NCI-H526 (cell line): ENCODE measurements at regions not wholly inside any gene's neighbourhood (a gene's known extent, or its start where the extent isn't known, plus 50 kb on each side); places are given as distances from the start of the nearest gene placed in this dataset.
A peak's percentile ranks its signal among the peaks of the same experiment; 100 is the strongest.

Experiments used
- DNase-seq, 2 experiments: peaks; one replicate each; lab custom pipeline; 2025; lab: John Stamatoyannopoulos, UW

GRCh38 chr19:30171138-30171635 lies 201.0 kb upstream of the ZNF536 start:
- no peak for DNase-seq

DNA sequence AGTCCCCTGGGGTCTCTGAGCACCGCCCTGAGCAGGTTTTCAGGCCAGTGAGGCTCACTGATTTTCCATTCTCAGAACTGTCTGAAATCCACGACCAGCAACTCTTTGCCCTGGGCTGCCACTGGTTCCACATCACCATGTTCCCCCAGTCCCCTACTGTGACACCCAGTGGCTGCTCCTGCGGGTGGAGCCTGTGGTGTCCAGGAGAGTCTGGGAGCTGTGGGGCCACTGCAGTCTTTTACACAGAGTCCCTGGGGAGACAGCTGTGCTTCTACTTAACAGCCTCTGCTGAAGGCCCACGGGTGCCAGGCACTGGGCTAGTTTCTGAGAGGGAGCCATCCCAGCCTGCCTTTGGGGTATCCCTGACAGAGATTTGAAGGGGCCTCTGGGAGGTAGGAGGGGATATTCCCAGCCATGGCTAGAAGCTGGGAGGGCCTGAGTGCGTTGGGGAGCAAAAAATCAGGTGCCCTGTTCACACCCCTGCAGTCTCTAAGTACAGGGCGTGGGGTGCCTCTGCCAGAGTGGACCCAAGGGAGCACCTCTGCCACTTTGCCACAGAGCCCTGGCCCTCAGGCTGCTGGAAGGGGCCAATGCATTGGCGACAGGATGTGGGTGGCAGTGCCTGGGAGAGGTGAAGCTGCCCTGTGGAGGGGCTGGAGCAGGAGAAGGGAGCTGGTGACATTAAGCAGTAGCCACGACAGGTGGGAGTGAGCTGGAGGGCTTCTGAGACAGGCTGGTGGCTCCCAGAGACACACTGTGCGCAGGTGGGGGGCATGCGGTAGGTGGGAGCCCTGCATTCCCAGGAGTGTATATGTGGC lies 200.2 kb upstream of the ZNF536 start:
- peak in 1 of 2 experiments; percentile 23 for DNase-seq

DNA sequence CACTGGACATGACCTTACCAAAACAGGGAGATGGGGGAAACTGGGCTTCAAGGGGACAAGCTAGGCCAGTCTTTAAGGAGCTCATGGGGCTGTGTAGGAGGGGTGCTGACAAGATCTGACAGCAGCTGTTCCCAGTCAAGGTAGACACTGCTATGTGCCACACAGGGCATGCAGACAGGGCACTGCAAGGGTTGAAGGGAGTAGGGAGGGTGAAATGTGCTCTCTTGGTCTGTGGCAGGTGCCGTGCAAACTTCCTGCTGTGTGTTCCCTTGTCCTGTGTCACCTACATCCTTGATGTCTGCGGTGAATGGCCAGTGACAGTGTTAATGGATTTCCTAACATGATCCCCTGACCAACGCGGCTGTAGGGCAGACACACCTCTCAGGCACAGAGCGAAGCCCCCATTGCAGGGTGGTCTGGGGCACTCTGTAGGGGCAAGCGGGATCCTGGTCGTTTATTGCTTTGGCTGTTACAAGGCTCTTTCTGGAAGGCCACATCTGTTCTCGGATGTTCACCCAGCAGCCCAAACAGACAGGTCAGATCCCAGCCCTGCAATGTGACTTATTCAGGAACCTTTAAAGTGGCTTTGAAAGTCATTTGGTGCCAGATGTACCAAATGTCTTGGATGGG lies 199.5 kb upstream of the ZNF536 start:
- DNase-seq, result no peak

DNA sequence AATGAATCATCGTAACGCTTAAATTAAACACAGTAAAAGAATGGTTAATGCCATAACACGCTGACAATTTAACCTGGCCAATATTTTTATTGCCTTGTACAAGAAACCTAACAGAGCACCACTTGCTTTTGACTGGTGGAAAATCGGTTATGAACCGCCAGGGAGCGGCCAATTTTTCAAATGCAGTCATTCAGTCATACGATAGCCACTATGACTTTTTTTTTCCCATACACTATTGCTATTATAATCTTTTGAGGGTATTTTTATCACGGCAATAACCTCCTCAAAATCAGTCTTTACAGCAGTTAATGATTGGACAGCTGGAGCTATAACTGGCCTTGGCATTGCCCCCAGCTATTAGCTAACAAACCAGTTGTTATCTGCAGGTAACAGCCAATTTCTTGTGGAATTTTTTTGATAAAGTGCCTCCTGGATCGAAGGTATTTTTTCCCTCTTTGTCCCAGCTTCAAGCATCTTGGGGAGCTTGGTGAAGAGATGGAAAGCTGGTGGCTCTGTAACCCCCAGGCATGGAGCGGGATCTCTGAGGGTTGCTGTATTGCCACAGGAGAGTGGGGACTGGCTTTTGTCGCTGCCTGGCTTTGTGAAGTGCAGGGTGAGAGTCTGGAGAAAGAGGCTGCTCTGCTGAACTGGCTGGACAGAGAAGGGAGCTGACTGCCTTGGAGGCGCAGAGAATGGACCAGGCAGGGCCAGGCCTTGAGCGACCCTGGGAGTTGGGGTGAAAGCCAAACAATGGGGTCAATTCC lies 198.4 kb upstream of the ZNF536 start:
- no peak for DNase-seq

- DNase-seq, result peak in 1 of 2 experiments; percentile 50
Measured at GRCh38 chr19:30174357-30174645, 197.9 kb upstream of the ZNF536 start.

DNA sequence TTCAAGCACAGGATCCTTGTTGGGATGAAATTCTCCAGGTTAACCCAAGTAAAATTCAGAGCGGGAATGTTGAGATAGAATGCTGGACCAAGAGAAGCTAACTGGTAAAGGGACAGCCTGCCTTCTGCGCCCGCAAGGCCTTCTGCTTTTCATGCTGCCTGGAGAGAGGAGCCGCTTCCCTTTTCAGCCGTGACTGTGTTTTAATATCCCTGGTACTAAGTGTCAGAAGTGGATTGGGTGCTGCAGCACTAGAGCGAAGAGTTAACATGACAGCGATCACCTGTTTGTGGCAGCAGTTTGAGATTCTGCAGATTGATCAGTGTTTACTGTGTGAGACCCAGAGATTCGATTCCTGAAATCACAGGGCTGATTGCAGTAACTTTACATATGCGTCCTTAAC lies 197.4 kb upstream of the ZNF536 start:
- DNase-seq, result no peak

DNA sequence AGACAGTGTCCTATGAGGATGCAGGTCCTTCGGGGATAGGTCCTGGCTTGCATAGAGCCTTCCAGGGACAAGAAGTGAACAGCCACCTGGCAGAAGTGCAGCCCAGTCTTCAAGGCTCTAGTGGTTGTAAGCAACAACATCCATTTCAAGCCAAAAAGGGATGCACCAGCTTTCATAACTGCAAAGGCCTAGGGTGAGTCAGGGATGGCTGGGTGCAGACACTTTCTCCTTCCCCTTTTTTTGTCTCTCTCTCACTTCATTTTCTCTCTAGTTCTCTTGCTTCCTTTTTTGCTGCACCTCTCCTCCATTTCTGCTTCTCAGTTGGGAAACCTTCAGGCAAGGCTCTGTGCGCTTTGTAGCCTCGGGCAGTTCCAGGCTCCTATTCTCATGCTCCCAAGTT lies 196.2 kb upstream of the ZNF536 start:
- DNase-seq, result no peak

- DNase-seq, result no peak
Measured at GRCh38 chr19:30178721-30179402, 193.3 kb upstream of the ZNF536 start.

DNA sequence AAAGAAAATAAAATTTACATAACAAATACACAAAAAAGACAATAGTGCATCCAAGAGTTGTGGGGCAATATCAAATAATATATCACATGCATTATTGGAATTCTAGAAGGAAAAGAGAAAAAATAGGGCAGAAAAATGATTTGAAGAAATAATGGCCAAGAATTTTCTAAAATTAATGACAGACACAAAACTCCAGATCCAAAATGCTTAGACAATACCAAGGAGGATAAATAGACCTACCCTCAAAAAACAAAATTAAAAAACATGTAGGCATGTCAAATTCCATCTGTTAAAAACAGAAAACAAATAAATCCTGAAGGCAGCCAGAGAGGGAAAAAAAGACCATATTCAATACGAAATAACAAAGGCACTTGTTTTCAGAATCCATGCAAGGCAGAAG lies 191.5 kb upstream of the ZNF536 start:
- DNase-seq, result no peak

GRCh38 chr19:30183807-30184490 lies 188.2 kb upstream of the ZNF536 start:
- no peak for DNase-seq

DNA sequence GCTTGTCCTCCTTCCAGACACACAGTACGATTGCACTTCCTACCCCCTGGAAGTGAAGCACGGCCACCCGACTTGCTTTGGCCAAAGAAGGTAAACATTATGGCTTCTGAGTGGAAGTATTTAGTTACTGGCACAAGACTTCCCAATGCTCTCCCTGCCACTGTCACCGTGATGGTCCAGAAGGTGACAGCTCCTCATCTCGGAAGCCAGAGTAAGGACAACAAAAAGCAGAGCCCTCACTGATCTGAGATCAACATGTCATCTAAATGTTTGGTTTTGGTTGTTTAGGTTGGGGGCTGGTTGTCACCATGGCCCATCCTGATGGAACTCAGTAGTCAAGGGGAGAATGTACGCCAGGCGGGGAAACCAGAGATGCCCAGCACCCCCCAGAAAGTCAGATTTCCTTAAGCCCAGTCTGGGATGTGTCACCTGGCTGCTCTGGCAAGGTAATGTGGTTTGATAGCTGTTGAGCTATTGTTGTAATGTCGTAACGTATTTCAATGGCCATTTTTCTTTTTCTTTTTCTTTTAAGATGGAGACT lies 170.1 kb upstream of the ZNF536 start:
- DNase-seq, result no peak

- no peak for DNase-seq
Measured at GRCh38 chr19:30204721-30205120, 167.5 kb upstream of the ZNF536 start.

- DNase-seq, result no peak
Measured at GRCh38 chr19:30206187-30206586, 166.0 kb upstream of the ZNF536 start.

- DNase-seq, result no peak
Measured at GRCh38 chr19:30207357-30207756, 164.8 kb upstream of the ZNF536 start.

GRCh38 chr19:30208436-30209060 lies 163.6 kb upstream of the ZNF536 start:
- no peak for DNase-seq

GRCh38 chr19:30209617-30210600 lies 162.3 kb upstream of the ZNF536 start:
- peak in 1 of 2 experiments; percentile 16 for DNase-seq

GRCh38 chr19:30212574-30212973 lies 159.6 kb upstream of the ZNF536 start:
- no peak for DNase-seq

DNA sequence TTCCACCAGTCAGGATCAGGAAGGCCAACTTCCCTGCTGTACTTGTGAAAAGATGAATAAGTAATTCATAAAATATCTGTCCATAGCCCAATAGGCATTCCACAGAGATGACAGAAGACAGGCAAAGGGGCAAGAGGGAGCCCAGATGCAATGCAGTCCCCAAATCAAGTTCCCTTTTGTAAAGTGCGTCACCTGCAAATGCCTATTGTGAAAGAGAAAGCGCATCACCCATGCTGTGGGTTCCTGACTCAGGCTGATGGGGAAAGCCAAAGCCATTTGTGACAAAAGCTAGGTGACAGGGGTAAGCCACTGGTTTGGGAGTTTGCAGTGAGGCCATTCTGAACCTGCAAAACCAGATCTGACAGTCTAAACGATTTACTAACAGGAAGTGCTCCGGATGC lies 157.5 kb upstream of the ZNF536 start:
- no peak for DNase-seq

GRCh38 chr19:30215248-30215647 lies 156.9 kb upstream of the ZNF536 start:
- DNase-seq, result no peak

DNA sequence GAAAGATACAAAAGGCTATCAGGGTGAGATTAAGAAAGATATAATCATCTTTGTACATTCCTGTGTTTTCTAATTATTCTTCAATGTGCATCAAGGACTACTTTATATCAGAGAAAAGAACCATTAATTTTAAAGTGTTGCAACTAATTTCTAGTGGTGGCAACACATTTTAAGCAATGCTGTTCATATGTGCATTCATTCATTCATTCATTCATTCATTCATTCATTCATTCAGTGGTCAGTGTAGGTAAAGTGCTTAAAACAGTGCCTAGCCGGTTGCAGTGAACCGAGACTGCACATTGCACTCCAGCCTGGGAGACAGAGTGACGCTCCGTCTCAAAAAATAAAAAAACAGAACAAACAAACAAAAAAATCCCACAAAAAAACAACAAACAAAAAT lies 155.7 kb upstream of the ZNF536 start:
- DNase-seq, result no peak
